DMS79 treated with DMSO at 0.1 percent for 48 hours (cell line): ENCODE measurements at regions not wholly inside any gene's neighbourhood (a gene's known extent, or its start where the extent isn't known, plus 50 kb on each side); places are given as distances from the start of the nearest gene placed in this dataset.

Experiments
- DNase-seq: peaks from one replicate; lab custom pipeline; 2025; lab: John Stamatoyannopoulos, UW

GRCh38 chr20:17816804-17817587 lies 117.2 kb downstream of the BANF2 start:
- no peak for DNase-seq

GRCh38 chr20:17811628-17811965 lies 111.8 kb downstream of the BANF2 start:
- no peak for DNase-seq

GRCh38 chr20:17810847-17811627 lies 111.3 kb downstream of the BANF2 start:
- no peak for DNase-seq

GRCh38 chr20:17810062-17810631 lies 110.4 kb downstream of the BANF2 start:
- DNase-seq: no peak

GRCh38 chr20:17809362-17810061 lies 109.7 kb downstream of the BANF2 start:
- DNase-seq: no peak

GRCh38 chr20:17808782-17809181 lies 109.0 kb downstream of the BANF2 start:
- no peak for DNase-seq

- no peak for DNase-seq
Observed at GRCh38 chr20:17808357-17808756, 108.6 kb downstream of the BANF2 start.

- DNase-seq: no peak
Observed at GRCh38 chr20:17807651-17808050, 107.9 kb downstream of the BANF2 start.

GRCh38 chr20:17806739-17807441 lies 107.1 kb downstream of the BANF2 start:
- DNase-seq: no peak

GRCh38 chr20:17806107-17806506 lies 106.3 kb downstream of the BANF2 start:
- no peak for DNase-seq

- DNase-seq: no peak
Observed at GRCh38 chr20:17803765-17804164, 104.0 kb downstream of the BANF2 start.

GRCh38 chr20:17799575-17800227 lies 99.9 kb downstream of the BANF2 start:
- no peak for DNase-seq

- no peak for DNase-seq
Observed at GRCh38 chr20:17798601-17799000, 98.8 kb downstream of the BANF2 start.

GRCh38 chr20:17797579-17797978 lies 97.8 kb downstream of the BANF2 start:
- DNase-seq: no peak

- no peak for DNase-seq
Observed at GRCh38 chr20:17797161-17797560, 97.4 kb downstream of the BANF2 start.

GRCh38 chr20:17796091-17796563 lies 96.4 kb downstream of the BANF2 start:
- no peak for DNase-seq

- no peak for DNase-seq
Observed at GRCh38 chr20:17795501-17796071, 95.8 kb downstream of the BANF2 start.

GRCh38 chr20:17795003-17795402 lies 95.2 kb downstream of the BANF2 start:
- no peak for DNase-seq

GRCh38 chr20:17794400-17794799 lies 94.6 kb downstream of the BANF2 start:
- no peak for DNase-seq

GRCh38 chr20:17793986-17794385 lies 94.2 kb downstream of the BANF2 start:
- DNase-seq: no peak

- no peak for DNase-seq
Observed at GRCh38 chr20:17790296-17790695, 90.5 kb downstream of the BANF2 start.
